ENCODE measurements at regions not wholly inside any gene's neighbourhood (a gene's known extent, or its start where the extent isn't known, plus 50 kb on each side); places are given as distances from the start of the nearest gene placed in this dataset.

DNA sequence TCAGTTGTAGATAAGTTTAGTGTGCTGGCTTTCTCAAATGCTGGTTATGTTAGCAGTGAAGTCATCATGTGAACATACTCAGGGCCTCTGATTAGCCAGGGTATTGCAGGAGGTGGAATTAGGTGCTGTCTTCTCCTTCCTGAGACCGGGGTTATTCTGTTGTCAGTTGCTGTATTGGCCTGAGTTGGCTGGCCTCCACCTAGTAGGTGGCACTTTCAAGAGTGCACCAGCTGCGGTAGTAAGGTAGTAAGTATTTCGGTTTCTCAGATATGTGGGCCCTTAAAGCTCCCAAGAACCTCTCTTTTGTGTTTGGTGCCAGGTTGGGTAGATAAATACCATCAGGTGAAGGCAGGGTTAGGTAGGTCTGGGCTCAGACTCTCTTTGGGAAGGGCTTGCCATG, 1430.5 kb upstream of the CELF4 start:
- Histone ChIP-seq H3K9ac (no peak overlapping the region), H3K27me3 (ENCODE audit: insufficient read depth, low read depth) (no peaks in the 10 kb centered on the region), H3K4me3 (IDR thresholded peaks at IDR 0.05; ENCODE audit: insufficient read depth, low read depth, low read length) (no peak overlapping the region), H3K36me3 (ENCODE audit: insufficient read depth) (no peaks in the 10 kb centered on the region), H3K4me2 (no peak overlapping the region), H2AFZ (ENCODE audit: low read depth) (no peak overlapping the region), H4K20me1 (ENCODE audit: insufficient read depth) (no peaks in the 10 kb centered on the region), H3K27ac (no peak overlapping the region), H3K4me1 (ENCODE audit: low read depth, poor library complexity, severe bottlenecking) (no peaks in the 10 kb centered on the region), H3K79me2 (ENCODE audit: insufficient read depth, low read depth) (no peaks in the 10 kb centered on the region)
- TF ChIP-seq, protein P1, sequence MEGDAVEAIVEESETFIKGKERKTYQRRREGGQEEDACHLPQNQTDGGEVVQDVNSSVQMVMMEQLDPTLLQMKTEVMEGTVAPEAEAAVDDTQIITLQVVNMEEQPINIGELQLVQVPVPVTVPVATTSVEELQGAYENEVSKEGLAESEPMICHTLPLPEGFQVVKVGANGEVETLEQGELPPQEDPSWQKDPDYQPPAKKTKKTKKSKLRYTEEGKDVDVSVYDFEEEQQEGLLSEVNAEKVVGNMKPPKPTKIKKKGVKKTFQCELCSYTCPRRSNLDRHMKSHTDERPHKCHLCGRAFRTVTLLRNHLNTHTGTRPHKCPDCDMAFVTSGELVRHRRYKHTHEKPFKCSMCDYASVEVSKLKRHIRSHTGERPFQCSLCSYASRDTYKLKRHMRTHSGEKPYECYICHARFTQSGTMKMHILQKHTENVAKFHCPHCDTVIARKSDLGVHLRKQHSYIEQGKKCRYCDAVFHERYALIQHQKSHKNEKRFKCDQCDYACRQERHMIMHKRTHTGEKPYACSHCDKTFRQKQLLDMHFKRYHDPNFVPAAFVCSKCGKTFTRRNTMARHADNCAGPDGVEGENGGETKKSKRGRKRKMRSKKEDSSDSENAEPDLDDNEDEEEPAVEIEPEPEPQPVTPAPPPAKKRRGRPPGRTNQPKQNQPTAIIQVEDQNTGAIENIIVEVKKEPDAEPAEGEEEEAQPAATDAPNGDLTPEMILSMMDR (conservative IDR thresholded peaks at IDR 0.05; ENCODE audit: low read depth, low read length), result no peak

DNA sequence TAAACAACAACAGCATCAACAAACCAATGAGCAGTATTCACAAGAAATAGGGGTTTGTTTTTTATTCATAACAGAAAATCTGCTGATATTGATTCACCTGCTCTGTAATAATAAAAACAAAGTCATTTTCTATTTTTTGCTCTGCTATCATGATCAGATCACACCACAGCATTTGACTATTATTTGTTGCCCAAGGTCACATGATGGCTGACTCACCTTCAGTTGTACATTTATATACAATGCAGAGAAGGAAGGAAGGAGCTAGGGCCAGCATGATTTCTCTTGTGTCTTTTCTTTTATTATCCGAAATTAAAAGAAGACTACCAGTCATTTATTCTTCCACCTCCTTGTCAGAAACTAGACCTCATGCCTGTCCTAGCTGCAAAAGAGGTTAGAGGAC, 1427.7 kb upstream of the CELF4 start:
- Histone ChIP-seq H3K27ac (no peak overlapping the region), H3K9ac (no peak overlapping the region), H3K79me2 (ENCODE audit: insufficient read depth, low read depth) (no peaks in the 10 kb centered on the region), H2AFZ (ENCODE audit: low read depth) (no peak overlapping the region), H3K27me3 (ENCODE audit: insufficient read depth, low read depth) (no peaks in the 10 kb centered on the region), H3K36me3 (ENCODE audit: insufficient read depth) (no peaks in the 10 kb centered on the region), H3K4me1 (ENCODE audit: low read depth, poor library complexity, severe bottlenecking) (no peaks in the 10 kb centered on the region), H4K20me1 (ENCODE audit: insufficient read depth) (no peaks in the 10 kb centered on the region), H3K4me2 (no peak overlapping the region), H3K4me3 (IDR thresholded peaks at IDR 0.05; ENCODE audit: insufficient read depth, low read depth, low read length) (no peak overlapping the region)
- TF ChIP-seq, protein P1 (conservative IDR thresholded peaks at IDR 0.05; ENCODE audit: low read depth, low read length), result no peak

GRCh38 chr18:38984968-38985367, 1419.4 kb upstream of the CELF4 start:
- TF ChIP-seq, protein P1 (conservative IDR thresholded peaks at IDR 0.05; ENCODE audit: low read depth, low read length), result no peak
- no peaks in the 10 kb centered on the region for H3K79me2 ChIP-seq (ENCODE audit: insufficient read depth, low read depth)

DNA sequence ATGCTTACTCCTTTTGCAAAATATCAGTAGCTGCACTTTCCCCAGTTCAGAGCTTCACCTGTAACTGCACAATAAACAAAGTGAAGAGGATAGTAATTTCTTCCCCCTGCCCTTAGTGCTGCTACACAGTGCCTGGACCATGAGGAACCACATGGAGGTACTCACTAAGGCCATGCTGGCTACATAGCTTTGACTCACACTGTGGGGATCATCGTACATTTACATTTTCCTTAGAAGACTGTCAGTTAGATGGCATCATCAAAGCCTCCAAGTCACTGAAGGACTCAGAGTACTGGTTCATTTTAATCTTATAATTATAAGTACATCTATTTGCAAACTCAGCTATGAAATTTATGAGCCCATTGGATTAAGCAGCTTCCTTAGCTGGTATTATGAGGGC, 1416.5 kb upstream of the CELF4 start:
- Histone ChIP-seq H2AFZ (ENCODE audit: low read depth) (no peak overlapping the region), H3K4me1 (ENCODE audit: low read depth, poor library complexity, severe bottlenecking) (no peaks in the 10 kb centered on the region), H3K36me3 (ENCODE audit: insufficient read depth) (no peaks in the 10 kb centered on the region), H3K79me2 (ENCODE audit: insufficient read depth, low read depth) (no peaks in the 10 kb centered on the region), H3K4me2 (no peak overlapping the region), H3K27me3 (ENCODE audit: insufficient read depth, low read depth) (no peaks in the 10 kb centered on the region), H3K9ac (no peak overlapping the region), H3K4me3 (IDR thresholded peaks at IDR 0.05; ENCODE audit: insufficient read depth, low read depth, low read length) (no peak overlapping the region), H3K27ac (no peak overlapping the region), H4K20me1 (ENCODE audit: insufficient read depth) (no peaks in the 10 kb centered on the region)
- TF ChIP-seq, protein P1 (conservative IDR thresholded peaks at IDR 0.05; ENCODE audit: low read depth, low read length), result no peak

More at GRCh38 chr18:38984968-38985367, 1419.4 kb upstream of the CELF4 start:
- Histone ChIP-seq H3K4me2 (no peak overlapping the region), H3K9ac (no peak overlapping the region), H3K27me3 (ENCODE audit: insufficient read depth, low read depth) (no peaks in the 10 kb centered on the region), H4K20me1 (ENCODE audit: insufficient read depth) (no peaks in the 10 kb centered on the region), H3K27ac (no peak overlapping the region), H3K36me3 (ENCODE audit: insufficient read depth) (no peaks in the 10 kb centered on the region), H3K4me3 (IDR thresholded peaks at IDR 0.05; ENCODE audit: insufficient read depth, low read depth, low read length) (no peak overlapping the region), H3K4me1 (ENCODE audit: low read depth, poor library complexity, severe bottlenecking) (no peaks in the 10 kb centered on the region), H2AFZ (ENCODE audit: low read depth) (no peak overlapping the region)
